Caco-2 (cell line): ENCODE measurements at regions not wholly inside any gene's neighbourhood (a gene's known extent, or its start where the extent isn't known, plus 50 kb on each side); places are given as distances from the start of the nearest gene placed in this dataset.

Experiments used
- BruUV-seq: library from RNA; stranded (reverse); fragments of 400-500 nt; replicated peaks from 2 replicates; lab custom pipeline; 2021; lab: Mats Ljungman, UMichigan
- CTCF ChIA-PET: fragments of 300-600 bp; sonication (Branson Sonifier 250); formaldehyde crosslinking; loops from one replicate; lab custom pipeline; 2022; ENCODE audit warnings: antibody characterized with exemption; lab: Charles Lee
- POLR2A ChIA-PET: fragments of 300-600 bp; sonication (Branson Sonifier 250); formaldehyde crosslinking; loops from one replicate; lab custom pipeline; 2022; ENCODE audit warnings: antibody characterized with exemption; lab: Charles Lee
- DNase-seq, 2 experiments: peaks; one replicate each; pipeline versions ENCODE4 v3.0.0 to v3.0.0-alpha.2; 2020 to 2022
- H3K27me3 ChIP-seq: replicated peaks from 2 replicates; pipeline ENCODE4 v1.6.0; 2011; ENCODE audit warnings: low read length; ENCODE audit not compliant: control insufficient read depth, insufficient read depth
- H3K36me3 ChIP-seq: 2 replicates; pipeline ENCODE4 v1.5.1; 2011; ENCODE audit warnings: low read length; ENCODE audit not compliant: control insufficient read depth, insufficient read depth
- H3K4me1 ChIP-seq: fragments of 250-450 bp; sonication (Bioruptor Pico); 2 replicates; pipeline ENCODE4 v1.5.1; 2020; ENCODE audit warnings: mild to moderate bottlenecking
- H3K4me3 ChIP-seq: 2 replicates; pipeline ENCODE4 v1.5.1; 2011; ENCODE audit warnings: low read depth, mild to moderate bottlenecking, control low read depth, low read length
- H3K9me3 ChIP-seq: fragments of 250-450 bp; sonication (Bioruptor Pico); 2 replicates; pipeline ENCODE4 v1.5.1; 2020; ENCODE audit warnings: mild to moderate bottlenecking, moderate library complexity
- H3K27ac Mint-ChIP-seq: one replicate; pipeline ENCODE4 v1.8.0; 2022; ENCODE audit warnings: mixed read lengths; ENCODE audit not compliant: unreplicated experiment
- H3K27me3 Mint-ChIP-seq: one replicate; pipeline ENCODE4 v1.8.0; 2022; ENCODE audit warnings: mixed read lengths; ENCODE audit not compliant: insufficient read depth, unreplicated experiment
- H3K36me3 Mint-ChIP-seq: one replicate; pipeline ENCODE4 v1.8.0; 2022; ENCODE audit warnings: mild to moderate bottlenecking, mixed read lengths; ENCODE audit not compliant: insufficient read depth, unreplicated experiment
- H3K4me1 Mint-ChIP-seq: one replicate; pipeline ENCODE4 v1.8.0; 2022; ENCODE audit warnings: low read depth, mixed read lengths; ENCODE audit not compliant: unreplicated experiment
- H3K4me3 Mint-ChIP-seq: one replicate; pipeline ENCODE4 v1.8.0; 2022; ENCODE audit warnings: mild to moderate bottlenecking, moderate library complexity, mixed read lengths; ENCODE audit not compliant: unreplicated experiment
- H3K9me3 Mint-ChIP-seq: one replicate; pipeline ENCODE4 v1.8.0; 2022; ENCODE audit warnings: mixed read lengths; ENCODE audit not compliant: unreplicated experiment
- intact Hi-C: fragments of 100-400 bp; cut with micrococcal nuclease; formaldehyde crosslinking; loops from one replicate; pipeline ENCODE4 v1.10.0; 2022; ENCODE audit not compliant: unreplicated experiment
- TF ChIP-seq, protein P1 (sequence below), 2 experiments: fragments of 200-600 bp in 1 of 2; IDR thresholded peaks; 1 replicate in 1 of 2; 2 replicates in 1 of 2; pipeline versions ENCODE4 v1.5.1 to v1.8.0; 2011 to 2022; ENCODE audit warnings: antibody characterized with exemption in 1 of 2, control low read depth in 1 of 2, inconsistent platforms in 1 of 2, low read depth in 1 of 2, low read length in 1 of 2, mild to moderate bottlenecking in 1 of 2, moderate library complexity in 1 of 2; ENCODE audit not compliant: insufficient read depth in 1 of 2, severe bottlenecking in 1 of 2, unreplicated experiment in 1 of 2

DNA sequence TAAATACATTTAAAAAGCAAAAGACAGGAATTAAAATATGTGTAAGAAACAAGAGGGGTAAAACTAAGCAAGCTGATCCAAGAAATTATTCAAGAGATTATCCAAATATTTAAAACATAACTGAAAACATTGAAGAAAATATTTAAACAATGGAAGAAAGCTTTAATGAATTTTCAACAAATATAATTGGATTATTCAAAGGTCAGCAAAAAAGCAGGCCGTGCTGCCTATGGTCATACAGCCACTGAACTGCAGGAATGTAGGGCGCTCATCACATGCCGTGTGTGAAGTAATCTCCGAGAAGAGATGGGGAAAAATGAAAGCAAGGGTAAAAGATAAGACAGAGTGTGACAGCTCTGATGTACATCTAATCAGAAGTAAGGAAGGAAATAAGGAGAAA, 1195.4 kb upstream of the EYS start:
- no peaks in the 10 kb centered on the region for H3K9me3 Mint-ChIP-seq
- no peak for DNase-seq
- BruUV-seq: no TSS peak
- no peak overlapping the region for H3K4me3 ChIP-seq
- no peaks in the 10 kb centered on the region for H3K4me1 ChIP-seq
- ChIA-PET CTCF (no interaction called here), POLR2A (no interaction called here)
- H3K36me3 ChIP-seq: no peaks in the 10 kb centered on the region
- H3K27me3 Mint-ChIP-seq: no peaks in the 10 kb centered on the region
- H3K4me1 Mint-ChIP-seq: no peaks in the 10 kb centered on the region
- no peak overlapping the region for H3K4me3 Mint-ChIP-seq
- H3K27ac Mint-ChIP-seq: no peak overlapping the region
- H3K27me3 ChIP-seq: no peaks in the 10 kb centered on the region
- TF ChIP-seq, protein P1, sequence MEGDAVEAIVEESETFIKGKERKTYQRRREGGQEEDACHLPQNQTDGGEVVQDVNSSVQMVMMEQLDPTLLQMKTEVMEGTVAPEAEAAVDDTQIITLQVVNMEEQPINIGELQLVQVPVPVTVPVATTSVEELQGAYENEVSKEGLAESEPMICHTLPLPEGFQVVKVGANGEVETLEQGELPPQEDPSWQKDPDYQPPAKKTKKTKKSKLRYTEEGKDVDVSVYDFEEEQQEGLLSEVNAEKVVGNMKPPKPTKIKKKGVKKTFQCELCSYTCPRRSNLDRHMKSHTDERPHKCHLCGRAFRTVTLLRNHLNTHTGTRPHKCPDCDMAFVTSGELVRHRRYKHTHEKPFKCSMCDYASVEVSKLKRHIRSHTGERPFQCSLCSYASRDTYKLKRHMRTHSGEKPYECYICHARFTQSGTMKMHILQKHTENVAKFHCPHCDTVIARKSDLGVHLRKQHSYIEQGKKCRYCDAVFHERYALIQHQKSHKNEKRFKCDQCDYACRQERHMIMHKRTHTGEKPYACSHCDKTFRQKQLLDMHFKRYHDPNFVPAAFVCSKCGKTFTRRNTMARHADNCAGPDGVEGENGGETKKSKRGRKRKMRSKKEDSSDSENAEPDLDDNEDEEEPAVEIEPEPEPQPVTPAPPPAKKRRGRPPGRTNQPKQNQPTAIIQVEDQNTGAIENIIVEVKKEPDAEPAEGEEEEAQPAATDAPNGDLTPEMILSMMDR (IDR thresholded peaks at IDR 0.05; ENCODE audit: insufficient read depth in 1 of 2, low read depth in 1 of 2, low read length in 1 of 2, severe bottlenecking in 1 of 2, unreplicated experiment in 1 of 2): no peak
- no peaks in the 10 kb centered on the region; the same call in none of the 2 replicates for H3K9me3 ChIP-seq
- intact Hi-C loops: no loop called here
- no peaks in the 10 kb centered on the region for H3K36me3 Mint-ChIP-seq

DNA sequence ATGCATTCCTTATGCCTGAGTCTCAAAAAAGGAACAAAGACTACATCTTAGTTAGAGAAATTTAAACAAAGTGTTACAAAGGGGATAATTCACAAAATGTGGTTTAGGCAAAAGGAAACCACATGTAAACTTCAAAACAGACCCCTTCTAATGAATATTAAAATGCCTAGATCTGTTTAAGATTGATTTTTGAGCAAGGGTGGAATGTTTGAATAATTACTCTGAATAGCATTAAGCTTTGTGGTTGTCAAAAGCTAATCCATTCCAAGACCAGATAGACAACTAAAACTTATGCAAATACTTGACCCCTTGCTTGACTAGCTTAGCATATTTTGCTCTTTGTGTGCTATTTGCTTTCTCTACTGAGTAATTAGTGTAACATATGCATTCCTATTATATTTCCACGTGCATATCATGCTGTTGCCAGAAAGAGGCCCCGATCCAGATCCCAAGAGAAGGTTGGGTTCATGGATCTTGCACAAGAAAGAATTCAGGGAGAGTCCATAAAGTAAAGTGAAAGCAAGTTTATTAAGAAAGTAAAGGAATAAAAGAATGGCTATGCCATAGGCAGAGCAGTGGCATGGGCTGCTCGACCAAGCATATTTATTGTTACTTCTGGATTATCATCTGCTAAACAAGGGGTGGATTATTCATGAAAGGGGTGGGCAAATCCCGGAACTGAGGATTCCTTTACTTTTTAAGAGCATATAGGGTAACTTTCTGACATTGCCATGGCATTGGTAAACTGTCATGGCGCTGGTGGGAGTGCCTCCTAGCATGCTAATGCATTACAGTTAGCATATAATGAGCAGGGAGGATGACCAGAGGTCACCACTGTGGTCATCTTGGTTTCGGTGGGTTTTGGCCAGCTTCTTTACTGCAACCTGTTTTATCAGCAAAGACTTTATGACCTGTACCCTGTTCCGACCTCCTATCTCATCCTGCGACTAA, 1193.4 kb upstream of the EYS start:
- no peaks in the 10 kb centered on the region for H3K36me3 ChIP-seq
- no peak for DNase-seq
- Mint-ChIP-seq H3K4me3 (no peak overlapping the region), H3K4me1 (no peaks in the 10 kb centered on the region), H3K36me3 (no peaks in the 10 kb centered on the region), H3K9me3 (no peaks in the 10 kb centered on the region), H3K27ac (no peak overlapping the region), H3K27me3 (no peaks in the 10 kb centered on the region)
- no TSS peak for BruUV-seq
- no peaks in the 10 kb centered on the region for H3K27me3 ChIP-seq
- no peaks in the 10 kb centered on the region; the same call in none of the 2 replicates for H3K9me3 ChIP-seq
- ChIA-PET POLR2A (no interaction called here), CTCF (no interaction called here)
- H3K4me1 ChIP-seq: no peaks in the 10 kb centered on the region
- no peak overlapping the region for H3K4me3 ChIP-seq
- TF ChIP-seq, protein P1 (IDR thresholded peaks at IDR 0.05; ENCODE audit: insufficient read depth in 1 of 2, low read depth in 1 of 2, low read length in 1 of 2, severe bottlenecking in 1 of 2, unreplicated experiment in 1 of 2): no peak
- intact Hi-C loops: no loop called here

DNA sequence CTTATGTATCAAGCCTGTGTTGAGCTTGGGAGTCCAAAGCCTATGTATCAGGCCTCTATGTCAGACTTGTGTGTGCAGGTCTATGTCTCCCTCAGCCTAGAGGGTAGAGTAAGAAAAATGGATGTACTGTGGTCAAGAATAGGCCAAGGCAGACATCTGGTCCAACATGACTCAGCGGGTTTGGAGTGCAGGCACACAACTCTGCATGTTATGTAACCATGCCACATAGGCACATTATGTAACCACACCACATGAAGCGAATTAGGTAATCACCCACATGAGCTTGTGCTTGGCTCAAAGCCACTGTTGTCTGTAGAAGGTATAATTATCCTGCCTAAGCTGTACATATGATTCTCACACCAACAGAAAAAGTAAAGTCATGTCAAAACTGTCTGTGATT, 1190.5 kb upstream of the EYS start:
- DNase-seq: peak in 1 of 2 experiments; percentile 2
- Histone ChIP-seq H3K9me3 (no peaks in the 10 kb centered on the region; the same call in none of the 2 replicates), H3K4me1 (no peaks in the 10 kb centered on the region), H3K4me3 (no peak overlapping the region), H3K36me3 (no peaks in the 10 kb centered on the region), H3K27me3 (no peaks in the 10 kb centered on the region)
- POLR2A ChIA-PET: no interaction called here
- TF ChIP-seq, protein P1 (IDR thresholded peaks at IDR 0.05; ENCODE audit: insufficient read depth in 1 of 2, low read depth in 1 of 2, low read length in 1 of 2, severe bottlenecking in 1 of 2, unreplicated experiment in 1 of 2): no peak
- Mint-ChIP-seq H3K4me1 (no peaks in the 10 kb centered on the region), H3K27ac (no peak overlapping the region), H3K4me3 (no peak overlapping the region), H3K36me3 (no peaks in the 10 kb centered on the region), H3K27me3 (no peaks in the 10 kb centered on the region), H3K9me3 (peaks cover 10% of the 10 kb centered on the region)
- BruUV-seq: no TSS peak
- CTCF ChIA-PET: no interaction called here
- intact Hi-C loops: no loop called here
